ENCODE measurements at regions not wholly inside any gene's neighbourhood (a gene's known extent, or its start where the extent isn't known, plus 50 kb on each side); places are given as distances from the start of the nearest gene placed in this dataset.

- no peak for DNase-seq (ENCODE audit: low spot score)
- Mint-ChIP-seq H3K36me3 (no peaks in the 10 kb centered on the region), H3K27me3 (ENCODE audit: low read depth) (peaks cover 79% of the 10 kb centered on the region), H3K4me1 (peaks cover 38% of the 10 kb centered on the region), H3K9me3 (no peaks in the 10 kb centered on the region), H3K27ac (no peak overlapping the region), H3K4me3 (no peak overlapping the region)
- ChIA-PET CTCF (interaction anchor here (0.5 to 4.2 kb wide), 16 partner anchors 12 to 279 kb away, joined by 3 to 51 read pairs (median 6); partner anchors contain the start of gene NADK2), POLR2A (interaction anchor here (0.5 kb wide), 1 partner anchor 24 kb away, joined by 6 read pairs; no protein-coding TSS in a partner anchor)
- ATAC-seq: no peak
- TF ChIP-seq RORB (CRISPR knock-in tag; IDR thresholded peaks at IDR 0.05) (no peak), TP53 (CRISPR knock-in tag; IDR thresholded peaks at IDR 0.05) (no peak), AR (CRISPR knock-in tag; IDR thresholded peaks at IDR 0.05) (no peak), ARID4B (CRISPR knock-in tag; IDR thresholded peaks at IDR 0.05; ENCODE audit: borderline replicate concordance) (no peak), ATF3 (CRISPR knock-in tag; conservative IDR thresholded peaks at IDR 0.05) (no peak), ZNF219 (CRISPR knock-in tag; IDR thresholded peaks at IDR 0.05; ENCODE audit: borderline replicate concordance) (no peak), ZBTB43 (CRISPR knock-in tag; IDR thresholded peaks at IDR 0.05) (no peak), MYBL2 (CRISPR knock-in tag; IDR thresholded peaks at IDR 0.05) (no peak), NFATC4 (CRISPR knock-in tag; IDR thresholded peaks at IDR 0.05) (no peak), ZNF317 (CRISPR knock-in tag; IDR thresholded peaks at IDR 0.05; ENCODE audit: borderline replicate concordance, low read depth) (no peak)
- TF ChIP-seq, protein P1, sequence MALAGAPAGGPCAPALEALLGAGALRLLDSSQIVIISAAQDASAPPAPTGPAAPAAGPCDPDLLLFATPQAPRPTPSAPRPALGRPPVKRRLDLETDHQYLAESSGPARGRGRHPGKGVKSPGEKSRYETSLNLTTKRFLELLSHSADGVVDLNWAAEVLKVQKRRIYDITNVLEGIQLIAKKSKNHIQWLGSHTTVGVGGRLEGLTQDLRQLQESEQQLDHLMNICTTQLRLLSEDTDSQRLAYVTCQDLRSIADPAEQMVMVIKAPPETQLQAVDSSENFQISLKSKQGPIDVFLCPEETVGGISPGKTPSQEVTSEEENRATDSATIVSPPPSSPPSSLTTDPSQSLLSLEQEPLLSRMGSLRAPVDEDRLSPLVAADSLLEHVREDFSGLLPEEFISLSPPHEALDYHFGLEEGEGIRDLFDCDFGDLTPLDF (CRISPR knock-in tag; IDR thresholded peaks at IDR 0.05): no peak
- TF ChIP-seq, protein P2, sequence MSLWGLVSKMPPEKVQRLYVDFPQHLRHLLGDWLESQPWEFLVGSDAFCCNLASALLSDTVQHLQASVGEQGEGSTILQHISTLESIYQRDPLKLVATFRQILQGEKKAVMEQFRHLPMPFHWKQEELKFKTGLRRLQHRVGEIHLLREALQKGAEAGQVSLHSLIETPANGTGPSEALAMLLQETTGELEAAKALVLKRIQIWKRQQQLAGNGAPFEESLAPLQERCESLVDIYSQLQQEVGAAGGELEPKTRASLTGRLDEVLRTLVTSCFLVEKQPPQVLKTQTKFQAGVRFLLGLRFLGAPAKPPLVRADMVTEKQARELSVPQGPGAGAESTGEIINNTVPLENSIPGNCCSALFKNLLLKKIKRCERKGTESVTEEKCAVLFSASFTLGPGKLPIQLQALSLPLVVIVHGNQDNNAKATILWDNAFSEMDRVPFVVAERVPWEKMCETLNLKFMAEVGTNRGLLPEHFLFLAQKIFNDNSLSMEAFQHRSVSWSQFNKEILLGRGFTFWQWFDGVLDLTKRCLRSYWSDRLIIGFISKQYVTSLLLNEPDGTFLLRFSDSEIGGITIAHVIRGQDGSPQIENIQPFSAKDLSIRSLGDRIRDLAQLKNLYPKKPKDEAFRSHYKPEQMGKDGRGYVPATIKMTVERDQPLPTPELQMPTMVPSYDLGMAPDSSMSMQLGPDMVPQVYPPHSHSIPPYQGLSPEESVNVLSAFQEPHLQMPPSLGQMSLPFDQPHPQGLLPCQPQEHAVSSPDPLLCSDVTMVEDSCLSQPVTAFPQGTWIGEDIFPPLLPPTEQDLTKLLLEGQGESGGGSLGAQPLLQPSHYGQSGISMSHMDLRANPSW (CRISPR knock-in tag; conservative IDR thresholded peaks at IDR 0.05; ENCODE audit: low read depth): no peak
- TF ChIP-seq, protein P3, sequence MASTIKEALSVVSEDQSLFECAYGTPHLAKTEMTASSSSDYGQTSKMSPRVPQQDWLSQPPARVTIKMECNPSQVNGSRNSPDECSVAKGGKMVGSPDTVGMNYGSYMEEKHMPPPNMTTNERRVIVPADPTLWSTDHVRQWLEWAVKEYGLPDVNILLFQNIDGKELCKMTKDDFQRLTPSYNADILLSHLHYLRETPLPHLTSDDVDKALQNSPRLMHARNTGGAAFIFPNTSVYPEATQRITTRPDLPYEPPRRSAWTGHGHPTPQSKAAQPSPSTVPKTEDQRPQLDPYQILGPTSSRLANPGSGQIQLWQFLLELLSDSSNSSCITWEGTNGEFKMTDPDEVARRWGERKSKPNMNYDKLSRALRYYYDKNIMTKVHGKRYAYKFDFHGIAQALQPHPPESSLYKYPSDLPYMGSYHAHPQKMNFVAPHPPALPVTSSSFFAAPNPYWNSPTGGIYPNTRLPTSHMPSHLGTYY (CRISPR knock-in tag; IDR thresholded peaks at IDR 0.05): no peak
- TF ChIP-seq, protein P4, sequence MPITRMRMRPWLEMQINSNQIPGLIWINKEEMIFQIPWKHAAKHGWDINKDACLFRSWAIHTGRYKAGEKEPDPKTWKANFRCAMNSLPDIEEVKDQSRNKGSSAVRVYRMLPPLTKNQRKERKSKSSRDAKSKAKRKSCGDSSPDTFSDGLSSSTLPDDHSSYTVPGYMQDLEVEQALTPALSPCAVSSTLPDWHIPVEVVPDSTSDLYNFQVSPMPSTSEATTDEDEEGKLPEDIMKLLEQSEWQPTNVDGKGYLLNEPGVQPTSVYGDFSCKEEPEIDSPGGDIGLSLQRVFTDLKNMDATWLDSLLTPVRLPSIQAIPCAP (CRISPR knock-in tag; IDR thresholded peaks at IDR 0.05): no peak
- TF ChIP-seq, protein P5, sequence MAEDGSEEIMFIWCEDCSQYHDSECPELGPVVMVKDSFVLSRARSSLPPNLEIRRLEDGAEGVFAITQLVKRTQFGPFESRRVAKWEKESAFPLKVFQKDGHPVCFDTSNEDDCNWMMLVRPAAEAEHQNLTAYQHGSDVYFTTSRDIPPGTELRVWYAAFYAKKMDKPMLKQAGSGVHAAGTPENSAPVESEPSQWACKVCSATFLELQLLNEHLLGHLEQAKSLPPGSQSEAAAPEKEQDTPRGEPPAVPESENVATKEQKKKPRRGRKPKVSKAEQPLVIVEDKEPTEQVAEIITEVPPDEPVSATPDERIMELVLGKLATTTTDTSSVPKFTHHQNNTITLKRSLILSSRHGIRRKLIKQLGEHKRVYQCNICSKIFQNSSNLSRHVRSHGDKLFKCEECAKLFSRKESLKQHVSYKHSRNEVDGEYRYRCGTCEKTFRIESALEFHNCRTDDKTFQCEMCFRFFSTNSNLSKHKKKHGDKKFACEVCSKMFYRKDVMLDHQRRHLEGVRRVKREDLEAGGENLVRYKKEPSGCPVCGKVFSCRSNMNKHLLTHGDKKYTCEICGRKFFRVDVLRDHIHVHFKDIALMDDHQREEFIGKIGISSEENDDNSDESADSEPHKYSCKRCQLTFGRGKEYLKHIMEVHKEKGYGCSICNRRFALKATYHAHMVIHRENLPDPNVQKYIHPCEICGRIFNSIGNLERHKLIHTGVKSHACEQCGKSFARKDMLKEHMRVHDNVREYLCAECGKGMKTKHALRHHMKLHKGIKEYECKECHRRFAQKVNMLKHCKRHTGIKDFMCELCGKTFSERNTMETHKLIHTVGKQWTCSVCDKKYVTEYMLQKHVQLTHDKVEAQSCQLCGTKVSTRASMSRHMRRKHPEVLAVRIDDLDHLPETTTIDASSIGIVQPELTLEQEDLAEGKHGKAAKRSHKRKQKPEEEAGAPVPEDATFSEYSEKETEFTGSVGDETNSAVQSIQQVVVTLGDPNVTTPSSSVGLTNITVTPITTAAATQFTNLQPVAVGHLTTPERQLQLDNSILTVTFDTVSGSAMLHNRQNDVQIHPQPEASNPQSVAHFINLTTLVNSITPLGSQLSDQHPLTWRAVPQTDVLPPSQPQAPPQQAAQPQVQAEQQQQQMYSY (CRISPR knock-in tag; IDR thresholded peaks at IDR 0.05): no peak
- TF ChIP-seq, protein P6, sequence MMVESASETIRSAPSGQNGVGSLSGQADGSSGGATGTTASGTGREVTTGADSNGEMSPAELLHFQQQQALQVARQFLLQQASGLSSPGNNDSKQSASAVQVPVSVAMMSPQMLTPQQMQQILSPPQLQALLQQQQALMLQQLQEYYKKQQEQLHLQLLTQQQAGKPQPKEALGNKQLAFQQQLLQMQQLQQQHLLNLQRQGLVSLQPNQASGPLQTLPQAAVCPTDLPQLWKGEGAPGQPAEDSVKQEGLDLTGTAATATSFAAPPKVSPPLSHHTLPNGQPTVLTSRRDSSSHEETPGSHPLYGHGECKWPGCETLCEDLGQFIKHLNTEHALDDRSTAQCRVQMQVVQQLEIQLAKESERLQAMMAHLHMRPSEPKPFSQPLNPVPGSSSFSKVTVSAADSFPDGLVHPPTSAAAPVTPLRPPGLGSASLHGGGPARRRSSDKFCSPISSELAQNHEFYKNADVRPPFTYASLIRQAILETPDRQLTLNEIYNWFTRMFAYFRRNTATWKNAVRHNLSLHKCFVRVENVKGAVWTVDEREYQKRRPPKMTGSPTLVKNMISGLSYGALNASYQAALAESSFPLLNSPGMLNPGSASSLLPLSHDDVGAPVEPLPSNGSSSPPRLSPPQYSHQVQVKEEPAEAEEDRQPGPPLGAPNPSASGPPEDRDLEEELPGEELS (CRISPR knock-in tag; IDR thresholded peaks at IDR 0.05): no peak
These were observed 115.5 kb upstream of the RANBP3L start for GRCh38 chr5:36417221-36417620.
